Mucosa of rectum (tissue), 2 donors: ENCODE measurements at regions not wholly inside any gene's neighbourhood (a gene's known extent, or its start where the extent isn't known, plus 50 kb on each side); places are given as distances from the start of the nearest gene placed in this dataset.

Experiments
- H3K27ac ChIP-seq, 2 donors: one replicate each; pipeline ENCODE4 v1.7.0; 2013; ENCODE audit warnings: inconsistent platforms in 2 of 2, low read depth in 2 of 2, low read length in 2 of 2
- H3K27me3 ChIP-seq, 2 donors: one replicate each; pipeline ENCODE4 v1.7.0; 2013; ENCODE audit warnings: low read length in 2 of 2; ENCODE audit not compliant: control insufficient read depth in 2 of 2, insufficient read depth in 2 of 2
- H3K36me3 ChIP-seq, 2 donors: one replicate each; pipeline ENCODE4 v1.7.0; 2013; ENCODE audit warnings: low read length in 2 of 2; ENCODE audit not compliant: control insufficient read depth in 2 of 2, insufficient read depth in 2 of 2
- H3K4me1 ChIP-seq, 2 donors: one replicate each; pipeline ENCODE4 v1.7.0; 2013; ENCODE audit warnings: low read length in 2 of 2, mild to moderate bottlenecking in 1 of 2; ENCODE audit not compliant: control insufficient read depth in 2 of 2, insufficient read depth in 2 of 2
- H3K4me3 ChIP-seq, 2 donors: one replicate each; pipeline ENCODE4 v1.7.0; 2013; ENCODE audit warnings: low read length in 2 of 2
- H3K9ac ChIP-seq, 2 donors: one replicate each; pipeline ENCODE4 v1.7.0; 2013; ENCODE audit warnings: low read length in 2 of 2, low read depth in 1 of 2, mild to moderate bottlenecking in 1 of 2
- H3K9me3 ChIP-seq, 2 donors: one replicate each; pipeline ENCODE4 v1.7.0; 2013; ENCODE audit warnings: low read length in 2 of 2; ENCODE audit not compliant: control insufficient read depth in 2 of 2
- donor health status: healthy.
- donor health status: Normal muscosa, but diverticular disease.

DNA sequence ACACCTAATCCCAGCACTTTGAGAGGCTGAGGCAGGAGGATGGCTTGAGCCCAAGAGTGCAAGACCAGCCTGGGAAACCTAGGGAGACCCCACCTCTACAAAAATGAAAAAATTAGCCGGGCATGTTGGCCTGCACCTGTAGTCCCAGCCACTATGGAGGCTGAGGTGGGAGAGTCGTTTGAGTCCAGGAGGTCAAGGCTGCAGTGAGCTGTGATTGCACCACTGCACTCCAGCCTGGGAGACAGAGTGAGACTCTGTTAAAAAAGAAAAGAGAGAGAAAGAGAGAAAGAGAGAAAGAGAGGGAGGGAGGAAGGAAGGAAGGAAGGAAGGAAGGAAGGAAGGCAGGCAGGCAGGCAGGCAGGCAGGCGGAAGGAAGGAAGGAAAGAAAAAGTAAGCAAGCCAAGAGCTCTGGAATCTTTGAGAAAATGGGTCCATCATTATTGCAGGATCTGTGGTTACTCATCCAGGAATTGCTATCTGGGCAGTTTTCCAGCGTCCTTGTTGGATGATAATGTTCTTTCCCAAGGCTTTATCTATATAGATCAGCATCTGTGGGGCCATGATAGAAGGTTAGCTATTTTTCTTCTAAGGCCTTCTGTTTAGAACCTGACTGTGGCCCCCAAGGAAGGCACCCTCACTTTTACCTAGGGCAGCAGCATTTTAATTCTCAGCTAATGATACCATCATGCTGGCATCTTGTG lies 533.2 kb upstream of the CDH5 start:
- no peaks in the 10 kb centered on the region for H3K36me3 ChIP-seq
- H3K9me3 ChIP-seq, result no peaks in the 10 kb centered on the region
- H3K4me1 ChIP-seq, result no peaks in the 10 kb centered on the region

DNA sequence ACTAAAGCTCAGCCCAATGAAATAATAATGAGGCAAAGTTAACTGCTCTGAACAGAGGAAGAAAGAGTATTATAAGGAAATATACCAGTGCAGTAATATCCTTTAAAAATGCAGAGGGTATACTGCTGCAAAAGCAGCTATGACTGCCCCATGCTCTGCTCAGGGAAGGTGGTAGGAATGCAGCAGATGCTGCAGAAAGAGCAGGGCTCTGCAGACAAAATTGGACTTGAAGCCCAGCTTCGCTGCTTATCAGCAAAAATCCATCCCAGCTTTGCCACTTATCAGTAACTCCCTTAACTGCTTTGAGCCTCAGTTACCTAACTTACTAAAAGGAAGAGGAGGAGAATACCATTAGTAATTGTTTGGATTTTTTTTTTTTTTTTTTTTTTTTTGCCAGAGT lies 533.8 kb upstream of the CDH5 start:
- H3K36me3 ChIP-seq, result no peaks in the 10 kb centered on the region
- no peak overlapping the region for H3K4me3 ChIP-seq

More for the DNA sequence above, 533.2 kb upstream of the CDH5 start:
- no peak overlapping the region for H3K4me3 ChIP-seq
- H3K27ac ChIP-seq, result no peak overlapping the region
- H3K27me3 ChIP-seq, result no peaks in the 10 kb centered on the region
- H3K9ac ChIP-seq, result no peak overlapping the region

DNA sequence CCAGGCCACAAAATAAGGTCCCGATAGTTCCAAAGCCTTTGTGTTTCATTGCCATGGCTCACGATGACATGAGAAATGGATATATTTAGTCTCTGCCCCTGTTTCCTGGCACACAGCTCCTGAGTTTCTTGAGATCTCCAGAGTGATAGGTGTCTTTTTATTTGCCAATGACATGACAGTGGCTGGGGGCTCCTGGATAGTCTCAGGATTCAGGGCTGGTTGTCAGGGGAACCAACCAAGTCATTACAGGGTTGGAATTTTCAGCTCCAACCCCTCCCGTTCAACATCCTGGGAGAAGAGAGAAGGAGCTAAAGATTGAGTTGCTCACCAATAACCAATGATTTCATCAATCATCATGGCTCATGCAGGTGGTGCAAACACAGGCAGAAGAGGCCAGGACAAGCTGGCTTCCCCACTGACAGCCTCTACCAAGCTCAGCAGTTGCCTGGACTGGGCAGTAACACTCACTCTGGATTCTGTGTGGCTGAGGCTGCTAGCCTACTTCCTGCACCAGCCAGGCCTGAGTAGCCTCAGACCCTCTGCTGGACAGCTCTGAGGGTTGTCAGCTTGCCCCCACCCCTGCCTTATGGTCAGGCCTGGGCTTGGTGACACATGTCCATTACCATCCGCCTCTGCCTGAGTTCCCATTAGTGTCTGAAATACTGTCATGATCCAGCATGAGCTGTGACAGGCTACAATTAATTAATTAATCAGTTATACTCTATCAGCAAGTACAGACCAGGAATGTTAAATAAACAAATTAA lies 534.4 kb upstream of the CDH5 start:
- Histone ChIP-seq H3K36me3 (no peaks in the 10 kb centered on the region), H3K27ac (no peak overlapping the region), H3K4me3 (no peak overlapping the region), H3K9ac (no peak overlapping the region), H3K27me3 (no peaks in the 10 kb centered on the region), H3K9me3 (no peaks in the 10 kb centered on the region), H3K4me1 (no peaks in the 10 kb centered on the region)

More for the DNA sequence above, 533.8 kb upstream of the CDH5 start:
- Histone ChIP-seq H3K9ac (no peak overlapping the region), H3K27ac (no peak overlapping the region), H3K4me1 (no peaks in the 10 kb centered on the region), H3K9me3 (no peaks in the 10 kb centered on the region), H3K27me3 (no peaks in the 10 kb centered on the region)

DNA sequence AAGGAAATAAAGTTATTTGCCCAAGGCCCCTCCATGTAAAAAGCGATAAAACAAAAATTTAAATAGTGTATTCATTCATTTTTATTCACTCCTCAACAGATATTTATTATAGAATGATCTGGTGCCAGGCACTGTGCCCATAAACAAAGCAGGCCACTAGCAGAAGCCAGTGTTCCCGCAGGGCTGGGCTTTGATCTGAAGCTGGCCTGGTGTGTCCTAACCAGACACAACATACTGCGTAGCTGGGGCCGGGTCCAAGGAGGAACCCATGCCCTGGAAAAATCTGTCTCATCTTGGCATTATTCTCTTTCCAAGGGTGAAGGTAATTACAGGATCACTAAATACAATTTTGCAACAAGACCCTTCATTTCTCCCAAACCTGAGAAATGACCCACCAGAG lies 537.4 kb upstream of the CDH5 start:
- no peak overlapping the region for H3K9ac ChIP-seq
- no peaks in the 10 kb centered on the region for H3K36me3 ChIP-seq
- no peak overlapping the region for H3K27ac ChIP-seq
- H3K4me3 ChIP-seq, result no peak overlapping the region
- H3K9me3 ChIP-seq, result no peaks in the 10 kb centered on the region
- H3K27me3 ChIP-seq, result no peaks in the 10 kb centered on the region
- H3K4me1 ChIP-seq, result no peaks in the 10 kb centered on the region

DNA sequence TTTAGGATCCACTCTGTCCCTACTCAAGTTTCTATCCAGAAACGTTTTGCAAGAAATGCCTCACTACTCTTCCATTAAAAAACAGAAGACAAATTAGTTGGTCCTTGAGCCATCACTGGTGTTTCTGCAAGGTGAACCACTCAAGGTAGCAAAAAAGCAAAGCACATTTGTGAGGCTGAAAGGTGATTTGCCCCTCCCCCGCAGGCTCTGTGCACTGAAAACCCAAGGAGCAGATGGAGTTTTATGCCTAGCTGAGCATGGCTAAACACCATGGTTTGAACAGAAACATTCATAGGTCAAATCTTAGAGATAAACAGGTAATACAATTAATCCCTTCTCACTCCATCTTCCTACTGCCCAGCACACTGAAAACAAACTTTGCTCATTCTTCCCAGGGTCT lies 538.2 kb upstream of the CDH5 start:
- no peaks in the 10 kb centered on the region for H3K27me3 ChIP-seq
- no peak overlapping the region for H3K4me3 ChIP-seq
- no peak overlapping the region for H3K9ac ChIP-seq
- H3K4me1 ChIP-seq, result no peaks in the 10 kb centered on the region
- no peaks in the 10 kb centered on the region for H3K36me3 ChIP-seq
- H3K27ac ChIP-seq, result no peak overlapping the region
- H3K9me3 ChIP-seq, result no peaks in the 10 kb centered on the region

GRCh38 chr16:65827231-65827630 lies 539.3 kb upstream of the CDH5 start:
- Histone ChIP-seq H3K27ac (no peak overlapping the region), H3K9me3 (no peaks in the 10 kb centered on the region), H3K36me3 (no peaks in the 10 kb centered on the region), H3K4me1 (no peaks in the 10 kb centered on the region), H3K9ac (no peak overlapping the region), H3K4me3 (no peak overlapping the region), H3K27me3 (no peaks in the 10 kb centered on the region)

- Histone ChIP-seq H3K9ac (no peak overlapping the region), H3K4me3 (no peak overlapping the region), H3K9me3 (no peaks in the 10 kb centered on the region), H3K27ac (no peak overlapping the region), H3K27me3 (no peaks in the 10 kb centered on the region), H3K4me1 (no peaks in the 10 kb centered on the region), H3K36me3 (no peaks in the 10 kb centered on the region)
These were observed 541.2 kb upstream of the CDH5 start for GRCh38 chr16:65825191-65825856.

GRCh38 chr16:65822148-65822547 lies 544.3 kb upstream of the CDH5 start:
- Histone ChIP-seq H3K27me3 (no peaks in the 10 kb centered on the region), H3K36me3 (no peaks in the 10 kb centered on the region), H3K27ac (no peak overlapping the region), H3K9me3 (no peaks in the 10 kb centered on the region), H3K4me1 (no peaks in the 10 kb centered on the region), H3K4me3 (no peak overlapping the region), H3K9ac (no peak overlapping the region)

DNA sequence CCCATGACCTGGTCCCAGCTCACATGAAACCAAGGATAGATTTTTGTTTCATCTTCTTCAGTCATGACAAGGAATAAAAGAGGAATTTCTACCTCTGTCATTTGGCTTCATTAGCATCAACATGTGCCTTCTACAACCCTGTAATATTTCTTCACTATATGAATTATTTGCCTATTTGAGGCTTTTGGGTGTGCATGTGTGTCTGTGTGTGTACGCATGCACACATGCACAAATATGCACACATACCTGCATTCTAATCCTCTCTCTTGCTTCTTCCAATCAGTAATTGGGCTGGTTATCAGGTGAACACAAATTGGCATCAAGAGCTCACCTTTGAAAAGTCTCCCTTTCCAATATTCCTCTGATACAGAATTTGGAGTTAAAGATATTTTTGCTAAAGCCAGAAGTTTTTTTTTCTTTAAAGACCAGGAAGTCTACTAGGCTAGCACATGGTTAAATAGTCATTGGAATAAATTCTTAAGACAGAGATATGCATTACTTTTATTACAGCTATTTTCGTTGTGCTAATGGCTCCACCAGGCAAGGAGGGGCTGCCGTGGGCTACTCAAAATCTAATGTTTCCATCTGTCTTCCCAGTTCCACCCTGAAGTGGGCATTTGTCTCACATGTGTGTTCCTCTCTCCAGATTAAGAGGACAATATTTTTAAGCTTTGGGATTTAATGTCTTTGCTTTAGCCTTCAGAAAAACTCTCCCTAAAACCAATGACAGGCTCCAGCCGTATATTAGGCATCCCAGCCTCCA lies 547.2 kb upstream of the CDH5 start:
- H3K36me3 ChIP-seq, result no peaks in the 10 kb centered on the region
- H3K27ac ChIP-seq, result no peak overlapping the region
- no peak overlapping the region for H3K9ac ChIP-seq
- H3K4me3 ChIP-seq, result no peak overlapping the region
- no peaks in the 10 kb centered on the region for H3K4me1 ChIP-seq
- no peaks in the 10 kb centered on the region for H3K27me3 ChIP-seq
- H3K9me3 ChIP-seq, result no peaks in the 10 kb centered on the region

DNA sequence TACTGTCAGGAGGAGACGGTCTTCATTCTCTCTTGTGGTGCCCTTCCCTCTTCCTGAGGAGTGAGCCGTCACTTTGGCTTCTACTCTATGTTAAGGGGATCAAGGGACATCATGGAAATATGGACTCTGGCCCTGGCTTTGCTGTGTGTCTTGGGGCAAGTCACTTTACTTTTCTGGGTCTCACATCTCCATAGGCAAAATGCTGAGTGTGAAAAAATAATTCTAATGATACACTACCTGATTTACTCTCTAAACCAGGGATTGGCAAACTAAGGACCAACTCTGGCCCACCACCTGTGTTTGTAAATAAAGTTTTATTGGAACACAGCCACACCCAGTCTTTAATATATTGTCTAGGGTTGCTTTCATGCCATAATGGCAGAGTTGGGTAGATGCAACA lies 548.7 kb upstream of the CDH5 start:
- Histone ChIP-seq H3K9ac (no peak overlapping the region), H3K4me1 (no peaks in the 10 kb centered on the region), H3K27ac (no peak overlapping the region), H3K36me3 (no peaks in the 10 kb centered on the region), H3K4me3 (no peak overlapping the region), H3K27me3 (no peaks in the 10 kb centered on the region), H3K9me3 (no peaks in the 10 kb centered on the region)
